HG03432 (cell line): ENCODE measurements at regions not wholly inside any gene's neighbourhood (a gene's known extent, or its start where the extent isn't known, plus 50 kb on each side); places are given as distances from the start of the nearest gene placed in this dataset.
"Not testable (repeated sequence)": the region's sequence is repeated elsewhere in the genome, so short reads cannot be mapped to it uniquely, and the experiment has no call there.

Source experiments
- ATAC-seq: cut with Tn5 transposase; IDR thresholded peaks from one replicate; pipeline ENCODE4 v1.9.1; 2021; ENCODE audit warnings: mild to moderate bottlenecking, moderate library complexity; ENCODE audit not compliant: unreplicated experiment

GRCh38 chr3:10109-10996, 186.2 kb upstream of the CHL1 start:
- not testable (repeated sequence) for ATAC-seq

DNA sequence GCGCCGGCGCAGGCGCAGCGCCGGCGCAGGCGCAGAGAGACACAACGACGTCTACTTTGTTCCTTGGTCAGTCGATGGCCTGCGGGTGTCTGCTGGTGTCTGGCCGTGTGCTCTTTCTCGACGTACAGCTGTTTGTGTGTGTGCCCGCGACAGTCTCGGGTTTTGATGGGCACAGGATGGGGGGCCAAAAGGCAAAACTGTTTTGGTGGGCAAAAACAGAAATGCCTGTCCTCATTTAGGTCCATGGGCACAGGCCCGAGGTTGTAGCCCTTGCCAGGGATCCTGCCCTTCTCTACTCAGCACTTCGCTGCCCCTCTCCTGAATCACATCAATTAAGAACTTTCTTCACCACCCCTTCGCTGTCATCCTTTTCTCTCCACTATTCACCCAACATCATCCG, 184.8 kb upstream of the CHL1 start:
- ATAC-seq = no peak

DNA sequence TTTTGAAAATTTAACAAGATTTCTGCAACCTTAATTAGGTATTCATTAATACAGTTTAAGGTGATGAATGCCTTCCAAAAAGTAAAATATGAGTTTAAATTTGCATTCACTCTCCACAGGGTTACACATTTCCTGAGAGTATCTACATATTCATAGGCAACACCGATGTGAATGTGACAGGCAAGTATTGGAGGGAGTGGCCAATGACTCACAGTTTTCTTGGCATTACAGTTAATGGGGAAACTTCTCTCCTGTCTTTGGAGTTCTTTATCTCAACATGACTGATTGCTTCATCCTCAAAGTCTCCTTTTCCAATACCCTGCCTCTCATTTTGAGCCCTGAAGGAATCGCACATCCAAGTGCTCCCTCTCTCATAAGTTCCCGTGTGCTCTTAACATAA, 181.9 kb upstream of the CHL1 start:
- no peak for ATAC-seq

GRCh38 chr3:16366-16765, 180.2 kb upstream of the CHL1 start:
- no peak for ATAC-seq

DNA sequence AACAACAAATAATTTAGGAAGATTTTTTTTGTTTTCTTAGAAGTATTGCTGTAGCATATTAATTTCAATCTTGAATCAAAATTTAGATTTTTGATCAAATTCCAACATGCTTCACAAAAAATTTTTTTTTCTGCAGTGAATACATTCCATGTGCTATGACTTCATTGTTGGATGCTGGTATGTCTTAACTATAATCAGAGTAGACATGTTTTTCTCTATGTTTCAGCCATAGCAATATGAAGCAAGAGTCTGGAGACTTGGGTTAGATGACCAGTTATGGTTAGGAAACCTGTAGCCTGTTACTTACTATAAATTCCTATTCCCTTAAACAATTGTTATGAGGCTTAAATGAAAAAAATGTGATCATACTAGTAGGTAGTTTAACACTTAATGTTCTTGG, 176.1 kb upstream of the CHL1 start:
- ATAC-seq = no peak

GRCh38 chr3:24006-24405, 172.6 kb upstream of the CHL1 start:
- ATAC-seq = no peak

DNA sequence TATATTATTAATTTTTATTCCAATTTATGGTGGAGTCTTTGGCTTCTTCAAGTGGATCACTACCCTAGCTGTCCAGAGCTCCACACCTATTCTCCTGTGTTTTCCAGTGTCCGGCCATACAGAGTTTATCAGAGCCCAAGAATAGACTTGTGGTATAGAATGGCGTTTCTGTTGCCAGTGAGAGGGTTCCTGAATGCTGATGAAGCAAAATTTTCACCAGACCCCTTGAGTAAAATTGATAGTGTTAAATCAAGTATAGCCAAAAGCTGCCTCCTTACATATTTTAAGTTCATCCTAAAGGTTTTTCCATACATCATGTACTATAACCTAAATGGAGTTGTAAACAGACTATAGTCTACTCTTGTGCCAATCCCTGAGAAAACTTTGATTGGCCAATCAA, 171.5 kb upstream of the CHL1 start:
- no peak for ATAC-seq

- ATAC-seq = peak; percentile 51
These were observed 160.6 kb upstream of the CHL1 start for GRCh38 chr3:35985-36384.

GRCh38 chr3:42871-43744, 153.5 kb upstream of the CHL1 start:
- ATAC-seq = peak; percentile 63

- no peak for ATAC-seq
These were observed 152.4 kb upstream of the CHL1 start for GRCh38 chr3:44028-44676.

DNA sequence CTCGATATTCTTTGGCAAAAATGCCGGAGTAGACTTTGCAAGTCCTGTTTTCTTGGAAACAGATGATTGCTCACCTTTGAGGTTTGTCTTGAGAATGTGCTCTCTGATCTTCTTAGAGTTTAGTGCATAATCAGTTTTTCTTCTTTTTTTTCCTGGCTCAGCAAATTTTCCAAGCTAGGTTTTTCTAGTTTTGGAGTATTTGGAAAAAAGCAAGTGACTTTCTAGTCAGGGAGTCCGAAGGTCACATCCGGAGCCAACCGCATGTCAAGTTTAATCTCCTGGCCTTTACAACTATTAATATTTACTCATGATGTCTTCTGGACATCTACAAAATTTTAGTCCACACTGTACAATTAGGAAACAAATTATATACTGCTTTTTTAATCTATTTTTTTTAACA, 151.6 kb upstream of the CHL1 start:
- ATAC-seq = not testable (repeated sequence)

DNA sequence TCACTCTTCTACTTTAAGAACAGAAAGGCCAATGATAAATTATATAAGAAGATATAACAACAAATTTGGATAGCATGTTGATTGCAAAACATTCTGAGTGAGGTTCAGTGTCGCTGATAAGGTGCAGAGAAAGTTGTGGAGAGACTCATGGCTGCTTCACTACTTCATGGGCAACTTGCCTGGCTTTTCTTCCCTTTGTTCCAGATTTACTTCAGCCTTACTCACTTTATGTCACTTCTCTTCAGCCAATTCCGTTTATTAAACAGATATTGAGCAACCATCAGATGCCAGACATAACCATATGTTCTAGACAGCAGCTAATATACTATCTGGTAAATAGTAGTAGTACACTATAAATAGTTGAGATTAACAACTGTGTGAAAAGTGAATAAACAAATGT, 150.0 kb upstream of the CHL1 start:
- no peak for ATAC-seq

DNA sequence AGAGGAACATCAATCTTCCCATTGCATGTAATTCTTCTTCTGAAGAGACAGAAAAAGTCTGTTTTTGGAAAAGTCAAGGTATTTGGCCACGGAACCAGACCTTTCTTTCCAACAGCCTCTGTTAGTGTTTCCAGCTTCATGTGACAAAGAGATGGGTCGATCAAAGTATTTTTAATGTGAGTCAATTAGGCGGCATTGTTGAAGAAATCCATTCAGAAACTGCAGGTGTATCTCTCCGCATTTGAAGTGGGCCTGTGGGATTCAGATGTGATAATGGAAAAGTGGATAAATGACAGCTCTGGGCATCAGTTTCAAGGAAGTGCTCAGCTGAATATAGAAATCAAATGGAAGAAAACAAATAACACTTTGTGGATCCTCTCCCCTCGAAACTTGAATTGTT, 143.1 kb upstream of the CHL1 start:
- ATAC-seq = not testable (repeated sequence)

DNA sequence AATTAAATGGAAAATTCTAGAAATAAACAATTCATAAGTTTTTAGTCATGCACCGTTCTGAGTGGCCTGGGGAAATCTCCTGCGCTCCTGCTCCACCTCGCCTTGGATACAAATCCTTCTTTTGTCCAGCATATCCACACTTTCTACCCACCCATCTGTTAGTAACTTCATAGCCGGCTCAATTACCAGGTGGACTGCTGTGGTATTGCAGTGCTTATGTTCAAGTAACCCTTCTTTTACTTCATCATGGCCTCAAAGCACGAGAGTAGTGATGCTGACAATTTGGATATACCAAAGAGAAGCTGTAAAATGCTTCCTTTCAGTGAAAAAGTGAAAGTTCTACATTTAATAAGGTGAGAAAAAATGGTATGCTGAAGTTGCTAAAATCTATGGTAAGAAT, 142.3 kb upstream of the CHL1 start:
- ATAC-seq = no peak

DNA sequence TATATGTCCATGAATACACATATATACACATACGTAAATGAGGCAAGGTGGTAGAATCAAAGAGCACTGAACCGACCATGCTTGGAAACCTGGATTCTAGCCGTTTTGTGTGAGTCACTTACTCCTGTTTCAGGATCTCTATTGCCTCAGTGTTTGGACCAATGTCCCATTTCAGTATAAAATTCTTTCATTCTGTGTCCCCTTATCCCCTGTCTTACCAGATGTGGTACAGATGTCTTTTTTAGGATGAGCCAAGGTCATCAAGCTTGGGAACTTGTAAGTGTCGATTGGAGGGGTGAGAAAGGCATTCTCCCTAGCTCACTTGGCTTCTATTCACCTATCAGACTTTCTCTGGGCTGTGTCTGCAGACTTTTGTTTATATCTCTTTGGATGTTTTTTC, 139.9 kb upstream of the CHL1 start:
- no peak for ATAC-seq

GRCh38 chr3:59854-60253, 136.7 kb upstream of the CHL1 start:
- no peak for ATAC-seq

DNA sequence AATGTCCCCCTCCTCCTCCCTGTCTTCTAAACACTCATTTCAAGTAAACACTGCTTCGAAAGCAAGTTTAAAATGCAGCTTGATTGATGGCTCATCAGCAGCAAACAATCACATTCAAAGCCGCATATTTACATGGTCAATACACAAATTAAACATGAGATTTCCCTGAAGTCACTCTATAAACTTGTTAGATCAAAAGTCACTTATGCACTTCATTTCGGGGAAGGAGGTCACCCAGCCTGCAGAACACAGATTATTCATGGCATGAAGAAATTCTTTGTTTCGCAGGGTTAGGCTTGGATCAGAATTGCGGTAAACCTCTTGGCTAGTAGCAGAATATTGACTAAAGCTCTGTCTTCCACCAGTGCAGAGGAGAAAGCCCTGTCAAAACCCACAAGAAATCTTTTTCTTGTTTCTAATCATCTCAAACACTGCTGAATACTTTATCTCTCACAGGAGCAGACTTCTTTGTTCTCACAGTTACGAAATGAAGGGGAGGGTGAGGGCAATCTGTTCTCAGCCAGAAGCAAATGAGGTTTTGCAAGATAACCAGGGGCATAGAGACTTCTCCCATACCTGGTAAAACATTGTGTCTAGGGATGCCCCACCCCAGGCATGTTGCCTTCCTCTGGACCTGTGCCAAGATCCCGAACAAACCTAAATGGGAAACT, 133.3 kb upstream of the CHL1 start:
- ATAC-seq = no peak

- ATAC-seq = no peak
These were observed 126.9 kb upstream of the CHL1 start for GRCh38 chr3:69690-70089.

GRCh38 chr3:72776-73175, 123.8 kb upstream of the CHL1 start:
- ATAC-seq = no peak

- ATAC-seq = no peak
These were observed 123.3 kb upstream of the CHL1 start for GRCh38 chr3:73271-73670.

GRCh38 chr3:74676-75243, 121.8 kb upstream of the CHL1 start:
- no peak for ATAC-seq
